ENCODE measurements at regions not wholly inside any gene's neighbourhood (a gene's known extent, or its start where the extent isn't known, plus 50 kb on each side); places are given as distances from the start of the nearest gene placed in this dataset.

- Histone ChIP-seq H4K20me1 (replicated peaks; ENCODE audit: insufficient read depth) (no peaks in the 10 kb centered on the region), H3K4me2 (no peak overlapping the region), H3K27ac (ENCODE audit: low read depth) (no peak overlapping the region), H3K36me3 (ENCODE audit: insufficient read depth) (peaks cover 7% of the 10 kb centered on the region; the same call in 1 of the 2 replicates), H3K27me3 (ENCODE audit: insufficient read depth) (no peaks in the 10 kb centered on the region), H3F3A (replicated peaks; ENCODE audit: low read depth) (0 out of 2 replicates have a peak, but pooled peaks cover 5% of the 10 kb centered on the region), H3K9me2 (ENCODE audit: insufficient read depth) (peaks cover 9% of the 10 kb centered on the region; the same call in 1 of the 2 replicates), H3K4me1 (ENCODE audit: insufficient read depth) (peaks cover 11% of the 10 kb centered on the region), H3K79me2 (replicated peaks; ENCODE audit: insufficient read depth) (no peaks in the 10 kb centered on the region), H2AFZ (peak overlapping the region; percentile 87; the same call in 1 of the 2 replicates), H3K4me3 (no peak overlapping the region)
- Mint-ChIP-seq H3K27ac (no peak overlapping the region), H3K36me3 (ENCODE audit: low read depth) (peaks cover 20% of the 10 kb centered on the region), H3K4me3 (no peak overlapping the region), H3K9me3 (peaks cover 33% of the 10 kb centered on the region), H3K4me1 (peaks cover 12% of the 10 kb centered on the region), H3K27me3 (ENCODE audit: insufficient read depth, low read depth, poor library complexity) (peaks cover 6% of the 10 kb centered on the region)
- no peak for ATAC-seq
- DNase-seq (ENCODE audit: low spot score): no peak
- TF ChIP-seq POLR2AphosphoS5 (IDR thresholded peaks at IDR 0.05; ENCODE audit: low read depth) (no peak), ZNF462 (CRISPR knock-in tag; IDR thresholded peaks at IDR 0.05) (no peak), REST (IDR thresholded peaks at IDR 0.05; ENCODE audit: unreplicated experiment) (no peak), ZNF331 (CRISPR knock-in tag; IDR thresholded peaks at IDR 0.05; ENCODE audit: low read depth) (no peak), STAT1 (IDR thresholded peaks at IDR 0.05; ENCODE audit: unreplicated experiment) (no peak), ZNF114 (CRISPR knock-in tag; IDR thresholded peaks at IDR 0.05) (no peak), ETS1 (IDR thresholded peaks at IDR 0.05) (no peak)
Observed at GRCh38 chr17:5901731-5902130, 168.4 kb upstream of the WSCD1 start.
